NB4 (cell line): ENCODE measurements at regions not wholly inside any gene's neighbourhood (a gene's known extent, or its start where the extent isn't known, plus 50 kb on each side); places are given as distances from the start of the nearest gene placed in this dataset.

Source experiments
- CTCF ChIP-seq: IDR thresholded peaks from one replicate; pipeline ENCODE4 v1.5.1; 2012; ENCODE audit warnings: low read depth, low read length
- MYC ChIP-seq: IDR thresholded peaks from 2 replicates; pipeline ENCODE4 v1.6.1; 2011; ENCODE audit warnings: low read depth, low read length
- POLR2A ChIP-seq: IDR thresholded peaks from 2 replicates; pipeline ENCODE4 v1.6.1; 2011; ENCODE audit warnings: mild to moderate bottlenecking; ENCODE audit not compliant: insufficient read length; ENCODE audit errors: extremely low read depth

GRCh38 chr12:5251786-5252185 lies 180.1 kb upstream of the NTF3 start:
- TF ChIP-seq POLR2A (no peak), CTCF (no peak), MYC (no peak)
